GM12878 (cell line): ENCODE measurements at regions not wholly inside any gene's neighbourhood (a gene's known extent, or its start where the extent isn't known, plus 50 kb on each side); places are given as distances from the start of the nearest gene placed in this dataset.

Experiments used
- ATAC-seq: fragments of 200-7000 bp; cut with Tn5 transposase; 3 replicates; pipeline ENCODE4 v1.9.1; 2020; ENCODE audit warnings: mild to moderate bottlenecking, moderate library complexity
- BruUV-seq: library from RNA; stranded (reverse); fragments of 400-500 nt; replicated peaks from 2 replicates; lab custom pipeline; 2021; lab: Mats Ljungman, UMichigan
- CTCF ChIA-PET: fragments of 300-600 bp; sonication (Branson Sonifier 250); formaldehyde crosslinking; extraction: SDS; loops from one replicate; lab custom pipeline; 2021; ENCODE audit warnings: inconsistent platforms; lab: Yijun Ruan, JAX
- POLR2A ChIA-PET: fragments of 350-600 bp; formaldehyde crosslinking; extraction: SDS; loops from one replicate; lab custom pipeline; 2021; ENCODE audit warnings: inconsistent platforms; lab: Charles Lee
- RAD21 ChIA-PET: fragments of 300-600 bp; sonication (Branson Sonifier 250); formaldehyde crosslinking; loops from one replicate; lab custom pipeline; 2023; ENCODE audit warnings: antibody characterized with exemption; ENCODE audit not compliant: unreplicated experiment; lab: Charles Lee
- SMC1A ChIA-PET: fragments of 300-600 bp; sonication (Branson Sonifier 250); formaldehyde crosslinking; loops from one replicate; lab custom pipeline; 2023; ENCODE audit not compliant: unreplicated experiment, uncharacterized antibody; lab: Charles Lee
- DNase-seq: peaks from one replicate; pipeline ENCODE4 v3.0.0-alpha.2; 2011; ENCODE audit warnings: low read depth, low spot score
- FAIRE-seq: peaks from 3 replicates; lab custom pipeline; 2011; peaks lifted over from hg19 to GRCh38; lab: Jason Lieb, UNC
- H2AFZ ChIP-seq: 2 replicates; pipeline ENCODE4 v1.6.0; 2011; ENCODE audit warnings: low read depth, low read length, control low read depth; ENCODE audit not compliant: control insufficient read depth
- H3K27ac ChIP-seq: 2 replicates; pipeline ENCODE4 v1.5.1; 2011; ENCODE audit warnings: control low read depth; ENCODE audit not compliant: control insufficient read depth, insufficient read depth
- H3K27me3 ChIP-seq, 2 experiments: replicated peaks in 1 of 2; 2 replicates each; pipeline versions ENCODE4 v1.6.0 to v1.6.1; 2011; ENCODE audit warnings: low read length in 1 of 2; ENCODE audit not compliant: control insufficient read depth in 2 of 2, insufficient read depth in 2 of 2
- H3K36me3 ChIP-seq, 2 experiments: 2 replicates each; pipeline ENCODE4 v1.5.1; 2011; ENCODE audit warnings: low read length in 1 of 2; ENCODE audit not compliant: control insufficient read depth in 2 of 2, insufficient read depth in 2 of 2
- H3K4me1 ChIP-seq: 2 replicates; pipeline ENCODE4 v1.6.1; 2011; ENCODE audit warnings: mild to moderate bottlenecking, low read length, moderate library complexity, mixed read lengths; ENCODE audit not compliant: control insufficient read depth, insufficient read depth
- H3K4me2 ChIP-seq: 2 replicates; pipeline ENCODE4 v1.6.0; 2011; ENCODE audit warnings: control low read depth; ENCODE audit not compliant: control insufficient read depth, insufficient read depth
- H3K4me3 ChIP-seq: fragments of 200-600 bp; sonication (generic); 2 replicates; pipeline ENCODE4 v1.5.1; 2016
- H3K79me2 ChIP-seq: 2 replicates; pipeline ENCODE4 v1.6.0; 2011; ENCODE audit warnings: low read length; ENCODE audit not compliant: control insufficient read depth, insufficient read depth
- H3K9ac ChIP-seq: 2 replicates; pipeline ENCODE4 v1.8.0; 2011; ENCODE audit warnings: low read length, control low read depth, mixed read lengths; ENCODE audit not compliant: control insufficient read depth, insufficient read depth
- H3K9me3 ChIP-seq: replicated peaks from 3 replicates; pipeline ENCODE4 v1.5.1; 2011; ENCODE audit warnings: mild to moderate bottlenecking, low read length; ENCODE audit not compliant: control insufficient read depth, insufficient read depth
- H4K20me1 ChIP-seq: 2 replicates; pipeline ENCODE4 v1.6.0; 2011; ENCODE audit not compliant: control insufficient read depth, insufficient read depth
- ASH2L ChIP-seq: fragments of 300-600, 200-600 bp; sonication (generic); IDR thresholded peaks from 2 replicates; pipeline ENCODE4 v1.6.1; 2017; ENCODE audit warnings: low read depth, mild to moderate bottlenecking, borderline replicate concordance
- ATF7 ChIP-seq: fragments of 450-650 bp; IDR thresholded peaks from 2 replicates; pipeline ENCODE4 v1.6.1; 2016; ENCODE audit warnings: low read depth, mild to moderate bottlenecking
- HSF1 ChIP-seq: fragments of 150-350 bp; IDR thresholded peaks from 2 replicates; pipeline ENCODE4 v1.6.1; 2014; ENCODE audit warnings: mild to moderate bottlenecking, low read depth, low read length
- POU2F2 ChIP-seq: IDR thresholded peaks from 3 replicates; pipeline ENCODE4 v1.6.1; 2011; ENCODE audit warnings: low read depth, mild to moderate bottlenecking, low read length, borderline replicate concordance
- RFX5 ChIP-seq: IDR thresholded peaks from 2 replicates; pipeline ENCODE4 v1.6.1; 2011; ENCODE audit warnings: low read depth, low read length, improper control_type of control experiment
- YY1 ChIP-seq: IDR thresholded peaks from 2 replicates; pipeline ENCODE4 v1.6.1; 2011; ENCODE audit warnings: low read depth, mild to moderate bottlenecking, low read length
- ZNF207 ChIP-seq: fragments of 450-650 bp; IDR thresholded peaks from 2 replicates; pipeline ENCODE4 v1.6.1; 2014; ENCODE audit warnings: antibody characterized with exemption, mild to moderate bottlenecking, borderline replicate concordance
- ZNF687 ChIP-seq: fragments of 450-650 bp; IDR thresholded peaks from 2 replicates; pipeline ENCODE4 v1.6.1; 2017; ENCODE audit warnings: mild to moderate bottlenecking, moderate library complexity
- WGBS: methylation state at CpG from one replicate; pipeline ENCODE4 v1.1.6; 2016; ENCODE audit warnings: low lambda C conversion rate; ENCODE audit not compliant: insufficient replicate concordance, insufficient coverage; ENCODE audit errors: missing lambda C conversion rate; 5-methylcytosine and 5-hydroxymethylcytosine counted together
- in situ Hi-C: fragments of 300-500 bp; cut with MboI; formaldehyde crosslinking; loops from 9 replicates; pipeline ENCODE4 v1.14.3; 2018; ENCODE audit warnings: mixed read lengths
- intact Hi-C: fragments of 100-400 bp; cut with micrococcal nuclease; formaldehyde crosslinking; loops from one replicate; pipeline ENCODE4 v1.14.2; 2022; ENCODE audit not compliant: unreplicated experiment

GRCh38 chr21:17250778-17251241, 262.0 kb upstream of the CXADR start:
- H4K20me1 ChIP-seq, result no peaks in the 10 kb centered on the region
- H3K9me3 ChIP-seq, result no peaks in the 10 kb centered on the region
- no peak for FAIRE-seq
- ChIA-PET POLR2A (no interaction called here), RAD21 (no interaction called here), CTCF (interaction anchor here (1.1 kb wide), 1 partner anchor 13 kb away, joined by 3 read pairs; no protein-coding TSS in a partner anchor), SMC1A (no interaction called here)
- TF ChIP-seq ZNF687, result no peak
- TF ChIP-seq ZNF207, result no peak
- no peak for TF ChIP-seq ASH2L
- no peak for TF ChIP-seq RFX5
- TF ChIP-seq YY1, result no peak
- TF ChIP-seq ATF7, result no peak
- no peak for TF ChIP-seq HSF1
- no peak for TF ChIP-seq POU2F2
- H3K79me2 ChIP-seq, result no peaks in the 10 kb centered on the region
- no peak overlapping the region for H3K4me2 ChIP-seq
- intact Hi-C loops (no loop called here), in situ Hi-C loops (no loop called here)
- H3K9ac ChIP-seq, result no peak overlapping the region
- DNase-seq, result no peak
- no peaks in the 10 kb centered on the region for H3K27me3 ChIP-seq
- H3K27ac ChIP-seq, result no peak overlapping the region
- no TSS peak for BruUV-seq
- H3K36me3 ChIP-seq, result no peaks in the 10 kb centered on the region
- no peak overlapping the region for H3K4me3 ChIP-seq
- 0% methylated on average over 2 of the region's 2 CpGs for WGBS
- H2AFZ ChIP-seq, result no peak overlapping the region
- ATAC-seq, result no peak
- H3K4me1 ChIP-seq, result no peaks in the 10 kb centered on the region
